ENCODE measurements at regions not wholly inside any gene's neighbourhood (a gene's known extent, or its start where the extent isn't known, plus 50 kb on each side); places are given as distances from the start of the nearest gene placed in this dataset.

DNA sequence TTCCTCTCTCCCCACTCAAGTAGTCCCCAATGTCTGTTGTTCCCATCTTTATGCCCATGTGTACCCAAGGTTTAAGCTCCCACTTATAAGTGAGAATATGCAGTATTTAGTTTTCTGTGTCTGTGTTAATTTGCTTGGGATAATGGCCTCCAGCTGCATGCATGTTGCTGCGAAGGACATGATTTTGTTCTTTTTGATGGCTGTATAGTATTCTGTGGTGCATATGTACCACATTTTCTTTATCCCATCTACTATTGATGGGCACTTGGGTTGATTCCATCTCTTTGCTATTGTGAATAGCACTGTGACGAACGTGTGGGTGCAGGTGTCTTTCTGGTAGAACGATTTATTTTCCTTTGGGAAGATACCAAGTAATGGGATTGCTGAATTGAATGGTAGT, 170.2 kb upstream of the AUTS2 start:
- Histone ChIP-seq H3K9me3 (replicated peaks; ENCODE audit: insufficient read depth, low read length) (no peaks in the 10 kb centered on the region), H4K20me1 (ENCODE audit: insufficient read depth, low read length) (no peaks in the 10 kb centered on the region), H3F3A (ENCODE audit: insufficient read depth, low read length) (no peaks in the 10 kb centered on the region), H3K27ac (ENCODE audit: low read length) (no peak overlapping the region), H3K9ac (ENCODE audit: low read length) (no peak overlapping the region), H3K4me3 (ENCODE audit: low read length) (no peak overlapping the region), H3K4me1 (ENCODE audit: low read length) (no peaks in the 10 kb centered on the region), H3K79me2 (ENCODE audit: low read length) (no peaks in the 10 kb centered on the region), H3K36me3 (replicated peaks; ENCODE audit: insufficient read depth, low read length) (no peaks in the 10 kb centered on the region), H2AFZ (ENCODE audit: low read length) (no peak overlapping the region), H3K9me2 (replicated peaks; ENCODE audit: insufficient read depth, low read length) (no peaks in the 10 kb centered on the region), H3K4me2 (ENCODE audit: low read depth, low read length) (no peak overlapping the region), H3K27me3 (replicated peaks; ENCODE audit: insufficient read depth, low read length) (no peaks in the 10 kb centered on the region)
- TF ChIP-seq EZH2phosphoT487 (IDR thresholded peaks at IDR 0.05; ENCODE audit: low read length) (no peak), EZH2 (optimal IDR thresholded peaks at IDR 0.05; ENCODE audit: low read depth, low read length) (no peak)
- TF ChIP-seq, protein P1, sequence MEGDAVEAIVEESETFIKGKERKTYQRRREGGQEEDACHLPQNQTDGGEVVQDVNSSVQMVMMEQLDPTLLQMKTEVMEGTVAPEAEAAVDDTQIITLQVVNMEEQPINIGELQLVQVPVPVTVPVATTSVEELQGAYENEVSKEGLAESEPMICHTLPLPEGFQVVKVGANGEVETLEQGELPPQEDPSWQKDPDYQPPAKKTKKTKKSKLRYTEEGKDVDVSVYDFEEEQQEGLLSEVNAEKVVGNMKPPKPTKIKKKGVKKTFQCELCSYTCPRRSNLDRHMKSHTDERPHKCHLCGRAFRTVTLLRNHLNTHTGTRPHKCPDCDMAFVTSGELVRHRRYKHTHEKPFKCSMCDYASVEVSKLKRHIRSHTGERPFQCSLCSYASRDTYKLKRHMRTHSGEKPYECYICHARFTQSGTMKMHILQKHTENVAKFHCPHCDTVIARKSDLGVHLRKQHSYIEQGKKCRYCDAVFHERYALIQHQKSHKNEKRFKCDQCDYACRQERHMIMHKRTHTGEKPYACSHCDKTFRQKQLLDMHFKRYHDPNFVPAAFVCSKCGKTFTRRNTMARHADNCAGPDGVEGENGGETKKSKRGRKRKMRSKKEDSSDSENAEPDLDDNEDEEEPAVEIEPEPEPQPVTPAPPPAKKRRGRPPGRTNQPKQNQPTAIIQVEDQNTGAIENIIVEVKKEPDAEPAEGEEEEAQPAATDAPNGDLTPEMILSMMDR (IDR thresholded peaks at IDR 0.05; ENCODE audit: low read length) = no peak
- DNase-seq = no peak

DNA sequence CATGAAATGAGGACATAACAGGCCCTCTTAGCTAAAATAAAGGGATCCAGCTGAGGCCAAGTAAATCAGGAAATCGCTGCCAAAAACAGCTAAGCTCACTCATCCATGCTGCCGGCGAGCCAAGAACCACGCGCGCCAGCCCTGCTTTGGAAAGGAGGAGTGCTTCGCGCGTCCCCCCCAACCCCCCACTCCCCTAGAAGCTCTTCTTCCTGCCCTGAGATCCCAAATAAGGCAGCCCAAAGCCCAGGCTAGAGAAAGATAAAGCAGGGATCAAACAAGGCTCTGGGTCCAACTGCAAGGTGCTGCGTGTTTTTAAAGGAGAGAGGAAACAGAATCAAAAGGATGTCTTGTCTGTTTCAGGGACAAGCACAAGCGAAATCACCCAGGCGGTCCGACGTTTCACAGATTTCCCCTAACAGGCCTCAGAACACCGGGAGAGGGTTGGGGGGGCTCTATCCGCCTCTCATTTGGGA, 168.3 kb upstream of the AUTS2 start:
- Histone ChIP-seq H3K4me3 (ENCODE audit: low read length) (no peak overlapping the region), H3K9ac (ENCODE audit: low read length) (no peak overlapping the region), H3K9me3 (replicated peaks; ENCODE audit: insufficient read depth, low read length) (no peaks in the 10 kb centered on the region), H3K9me2 (replicated peaks; ENCODE audit: insufficient read depth, low read length) (no peaks in the 10 kb centered on the region), H3K79me2 (ENCODE audit: low read length) (no peaks in the 10 kb centered on the region), H2AFZ (ENCODE audit: low read length) (no peak overlapping the region), H3K4me1 (ENCODE audit: low read length) (no peaks in the 10 kb centered on the region), H4K20me1 (ENCODE audit: insufficient read depth, low read length) (no peaks in the 10 kb centered on the region), H3F3A (ENCODE audit: insufficient read depth, low read length) (no peaks in the 10 kb centered on the region), H3K4me2 (ENCODE audit: low read depth, low read length) (no peak overlapping the region), H3K36me3 (replicated peaks; ENCODE audit: insufficient read depth, low read length) (no peaks in the 10 kb centered on the region), H3K27me3 (replicated peaks; ENCODE audit: insufficient read depth, low read length) (no peaks in the 10 kb centered on the region), H3K27ac (ENCODE audit: low read length) (no peak overlapping the region)
- no peak for DNase-seq
- TF ChIP-seq, protein P1 (IDR thresholded peaks at IDR 0.05; ENCODE audit: low read length) = no peak
- TF ChIP-seq EZH2phosphoT487 (IDR thresholded peaks at IDR 0.05; ENCODE audit: low read length) = no peak
- no peak for TF ChIP-seq EZH2 (optimal IDR thresholded peaks at IDR 0.05; ENCODE audit: low read depth, low read length)

DNA sequence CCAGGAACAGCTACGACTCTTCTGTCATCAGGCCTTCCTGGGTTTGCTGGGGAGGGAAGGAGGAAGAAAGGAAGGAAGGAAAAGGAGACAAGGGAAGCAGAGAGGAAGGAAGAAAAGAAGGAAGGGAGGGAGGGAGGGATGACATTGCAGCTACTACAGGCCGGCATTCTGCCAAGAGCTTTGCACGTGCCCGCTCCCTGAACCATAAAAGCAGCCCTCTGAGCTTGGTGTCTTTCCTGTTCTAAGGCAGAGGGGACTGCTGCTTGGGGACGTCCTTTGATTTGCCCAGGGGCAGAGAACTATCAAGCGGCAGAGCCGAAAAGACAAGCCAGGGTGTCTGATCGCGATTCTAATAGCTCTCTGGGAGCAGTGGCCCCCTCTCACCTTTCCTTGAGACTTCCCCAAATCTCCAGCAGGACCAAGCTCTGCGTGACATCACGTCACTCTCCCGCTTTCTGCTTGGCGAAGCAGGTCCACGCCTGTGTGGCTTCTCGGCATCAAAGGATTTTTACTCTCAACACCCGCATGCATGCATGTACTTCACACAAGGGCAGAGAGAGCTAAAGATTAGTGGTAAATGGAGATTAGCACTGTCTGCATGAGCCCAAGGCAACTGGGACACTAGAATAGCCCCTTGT, 167.8 kb upstream of the AUTS2 start:
- TF ChIP-seq EZH2 (optimal IDR thresholded peaks at IDR 0.05; ENCODE audit: low read depth, low read length) (no peak), EZH2phosphoT487 (IDR thresholded peaks at IDR 0.05; ENCODE audit: low read length) (no peak)
- TF ChIP-seq, protein P1 (IDR thresholded peaks at IDR 0.05; ENCODE audit: low read length) = no peak
- H3K4me3 ChIP-seq (ENCODE audit: low read length) = no peak overlapping the region
- no peak overlapping the region for H3K9ac ChIP-seq (ENCODE audit: low read length)
- no peak overlapping the region for H3K27ac ChIP-seq (ENCODE audit: low read length)
- H3K27me3 ChIP-seq (replicated peaks; ENCODE audit: insufficient read depth, low read length) = no peaks in the 10 kb centered on the region
- DNase-seq = no peak
- H4K20me1 ChIP-seq (ENCODE audit: insufficient read depth, low read length) = no peaks in the 10 kb centered on the region
- H3K79me2 ChIP-seq (ENCODE audit: low read length) = no peaks in the 10 kb centered on the region
- H3F3A ChIP-seq (ENCODE audit: insufficient read depth, low read length) = no peaks in the 10 kb centered on the region
- H3K9me3 ChIP-seq (replicated peaks; ENCODE audit: insufficient read depth, low read length) = no peaks in the 10 kb centered on the region
- H3K9me2 ChIP-seq (replicated peaks; ENCODE audit: insufficient read depth, low read length) = no peaks in the 10 kb centered on the region
- H3K36me3 ChIP-seq (replicated peaks; ENCODE audit: insufficient read depth, low read length) = no peaks in the 10 kb centered on the region
- no peaks in the 10 kb centered on the region for H3K4me1 ChIP-seq (ENCODE audit: low read length)
- H2AFZ ChIP-seq (ENCODE audit: low read length) = no peak overlapping the region
- no peak overlapping the region for H3K4me2 ChIP-seq (ENCODE audit: low read depth, low read length)
